SU-DHL-6 (cell line): ENCODE measurements at regions not wholly inside any gene's neighbourhood (a gene's known extent, or its start where the extent isn't known, plus 50 kb on each side); places are given as distances from the start of the nearest gene placed in this dataset.

ENCODE experiments used
- CTCF ChIP-seq: fragments of 200-600 bp; sonication (generic); IDR thresholded peaks from one replicate; pipeline ENCODE4 v1.5.1; 2017; ENCODE audit warnings: antibody characterized with exemption, mild to moderate bottlenecking, low read length, moderate library complexity; ENCODE audit not compliant: insufficient read depth, poor library complexity, severe bottlenecking
- EZH2phosphoT487 ChIP-seq: fragments of 200-600 bp; sonication (generic), shearing (Covaris generic); conservative IDR thresholded peaks from 2 replicates; pipeline ENCODE4 v1.6.1; 2018; ENCODE audit warnings: mild to moderate bottlenecking, antibody characterized with exemption, low read length, moderate library complexity, mixed read lengths

- TF ChIP-seq CTCF = no peak
- no peak for TF ChIP-seq EZH2phosphoT487
Observed at GRCh38 chr13:44266772-44267171, 106.9 kb upstream of the SERP2 start.
